ENCODE measurements at regions not wholly inside any gene's neighbourhood (a gene's known extent, or its start where the extent isn't known, plus 50 kb on each side); places are given as distances from the start of the nearest gene placed in this dataset.

DNA sequence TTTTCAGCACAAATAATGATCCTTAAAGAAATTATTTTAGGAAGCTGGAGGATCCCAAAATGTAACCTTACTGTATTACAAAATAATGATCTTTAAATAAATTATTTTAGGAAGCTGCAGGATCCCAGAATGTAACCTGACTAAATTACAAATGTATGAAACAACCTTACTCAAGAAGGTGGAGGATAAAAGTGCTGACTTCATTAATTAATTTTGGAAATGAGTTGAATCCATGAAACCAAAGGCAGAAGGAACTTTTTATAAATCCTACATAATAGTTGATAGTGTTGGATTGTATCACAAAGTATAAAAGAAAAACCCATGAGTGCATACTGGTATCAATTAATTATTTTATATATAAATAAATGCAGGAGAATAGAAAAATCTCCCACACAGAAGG is 859.9 kb downstream of the KCNJ2 start:
- TF ChIP-seq CTCF (conservative IDR thresholded peaks at IDR 0.05; ENCODE audit: low read length) (no peak), EZH2phosphoT487 (IDR thresholded peaks at IDR 0.05; ENCODE audit: borderline replicate concordance) (no peak)

All from Loucy (cell line).